Trophoblast cell (in vitro differentiated cells and primary cell): ENCODE measurements at regions not wholly inside any gene's neighbourhood (a gene's known extent, or its start where the extent isn't known, plus 50 kb on each side); places are given as distances from the start of the nearest gene placed in this dataset.

Experiments
- DNase-seq, 2 donors: peaks; one replicate each; pipeline ENCODE4 v3.0.0-alpha.2; 2016
- H2AFZ ChIP-seq: 2 replicates; pipeline ENCODE4 v1.6.1; 2013; ENCODE audit warnings: low read length, moderate library complexity, mild to moderate bottlenecking; ENCODE audit not compliant: insufficient read depth, poor library complexity
- H2AK5ac ChIP-seq: 2 replicates; pipeline ENCODE4 v1.6.1; 2013; ENCODE audit warnings: mild to moderate bottlenecking, low read length
- H2BK120ac ChIP-seq: 2 replicates; pipeline ENCODE4 v1.6.1; 2013; ENCODE audit warnings: low read length, mild to moderate bottlenecking, moderate library complexity; ENCODE audit not compliant: insufficient read depth, poor library complexity
- H2BK12ac ChIP-seq: 2 replicates; pipeline ENCODE4 v1.6.1; 2013; ENCODE audit warnings: mild to moderate bottlenecking, low read length, moderate library complexity
- H2BK5ac ChIP-seq: 2 replicates; pipeline ENCODE4 v1.6.1; 2013; ENCODE audit warnings: low read length, low read depth, moderate library complexity, mild to moderate bottlenecking; ENCODE audit not compliant: poor library complexity
- H3K14ac ChIP-seq: 2 replicates; pipeline ENCODE4 v1.6.1; 2013; ENCODE audit warnings: mild to moderate bottlenecking, low read length
- H3K18ac ChIP-seq: 2 replicates; pipeline ENCODE4 v1.6.1; 2013; ENCODE audit warnings: mild to moderate bottlenecking, low read length
- H3K23ac ChIP-seq: 2 replicates; pipeline ENCODE4 v1.6.1; 2013; ENCODE audit warnings: low read length
- H3K27ac ChIP-seq: 2 replicates; pipeline ENCODE4 v1.5.1; 2013; ENCODE audit warnings: low read depth, mild to moderate bottlenecking, inconsistent platforms, low read length, moderate library complexity
- H3K27me3 ChIP-seq: 2 replicates; pipeline ENCODE4 v1.6.1; 2013; ENCODE audit warnings: inconsistent platforms, mild to moderate bottlenecking, low read length, moderate library complexity; ENCODE audit not compliant: insufficient read depth
- H3K36me3 ChIP-seq, 2 experiments: 1 replicate in 1 of 2; 2 replicates in 1 of 2; pipeline ENCODE4 v1.6.1; 2013; ENCODE audit warnings: low read length in 2 of 2, mild to moderate bottlenecking in 2 of 2, moderate library complexity in 1 of 2; ENCODE audit not compliant: insufficient read depth in 2 of 2, control insufficient read depth in 1 of 2
- H3K4ac ChIP-seq: 2 replicates; pipeline ENCODE4 v1.6.1; 2013; ENCODE audit warnings: low read depth, mild to moderate bottlenecking, low read length, moderate library complexity
- H3K4me1 ChIP-seq, 2 experiments: 1 replicate in 1 of 2; 2 replicates in 1 of 2; pipeline ENCODE4 v1.6.1; 2013; ENCODE audit warnings: low read length in 2 of 2, mild to moderate bottlenecking in 2 of 2, moderate library complexity in 1 of 2; ENCODE audit not compliant: insufficient read depth in 2 of 2, control insufficient read depth in 1 of 2
- H3K4me2 ChIP-seq: 2 replicates; pipeline ENCODE4 v1.6.1; 2013; ENCODE audit warnings: inconsistent platforms, mild to moderate bottlenecking, low read length, moderate library complexity
- H3K4me3 ChIP-seq: 2 replicates; pipeline ENCODE4 v1.5.1; 2013; ENCODE audit warnings: mild to moderate bottlenecking, low read depth, low read length, inconsistent platforms
- H3K79me1 ChIP-seq: one replicate; pipeline ENCODE4 v1.6.1; 2013; ENCODE audit warnings: low read length
- H3K79me2 ChIP-seq: 2 replicates; pipeline ENCODE4 v1.6.1; 2013; ENCODE audit warnings: low read length, mild to moderate bottlenecking; ENCODE audit not compliant: control insufficient read depth, insufficient read depth, poor library complexity
- H3K9ac ChIP-seq: 2 replicates; pipeline ENCODE4 v1.6.1; 2013; ENCODE audit warnings: mild to moderate bottlenecking, low read length
- H3K9me3 ChIP-seq: 2 replicates; pipeline ENCODE4 v1.6.1; 2013; ENCODE audit warnings: low read depth, mild to moderate bottlenecking, control low read depth, inconsistent platforms, low read length; ENCODE audit not compliant: insufficient read depth
- H4K12ac ChIP-seq: 2 replicates; pipeline ENCODE4 v1.6.1; 2013; ENCODE audit warnings: low read depth, mild to moderate bottlenecking, low read length, moderate library complexity
- H4K8ac ChIP-seq: 2 replicates; pipeline ENCODE4 v1.6.1; 2013; ENCODE audit warnings: low read depth, mild to moderate bottlenecking, low read length, moderate library complexity
- H4K91ac ChIP-seq: one replicate; pipeline ENCODE4 v1.6.1; 2013; ENCODE audit warnings: low read depth, mild to moderate bottlenecking, low read length, moderate library complexity
- WGBS: extraction: QIAGEN DNeasy Blood & Tissue Kit; methylation state at CpG from one replicate; pipeline ENCODE4 v1.1.7; 2013; ENCODE audit warnings: missing lambda C conversion rate; ENCODE audit not compliant: insufficient read length, insufficient coverage; ENCODE audit errors: extremely low coverage; 5-methylcytosine and 5-hydroxymethylcytosine counted together

DNA sequence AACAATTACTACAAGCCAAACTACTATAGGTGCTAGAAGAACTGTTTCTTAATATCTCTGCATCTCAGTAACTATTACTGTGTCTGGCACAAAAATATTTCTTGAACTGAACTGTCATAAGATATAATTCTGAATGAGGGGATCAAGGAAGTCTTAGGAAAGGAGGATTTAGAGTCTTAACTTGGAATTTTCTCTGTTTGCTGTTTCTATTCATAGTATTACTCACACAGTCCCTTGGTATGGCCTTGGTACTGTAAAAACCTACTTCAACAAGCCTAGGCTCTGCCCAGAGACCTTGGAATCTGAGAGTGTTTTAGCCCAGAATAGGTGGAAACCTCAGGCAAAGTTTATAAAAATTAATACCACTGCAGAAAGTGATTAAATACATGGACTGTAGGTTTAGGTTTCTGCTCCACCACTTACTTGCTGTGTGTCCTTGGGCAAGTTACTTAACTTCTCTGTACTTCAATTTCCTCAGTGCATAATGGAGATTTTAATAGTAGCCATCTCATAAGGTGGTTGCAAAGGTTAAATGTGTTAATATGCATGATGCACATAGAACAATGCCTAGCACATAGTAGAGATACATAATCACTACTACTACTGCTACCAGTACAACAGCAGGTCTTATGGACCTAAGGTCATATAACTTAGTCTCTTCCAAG lies 87.4 kb upstream of the NFIA start:
- H3K4me1 ChIP-seq: peaks cover 0 to 3% of the 10 kb centered on the region in 2 experiments
- no peak overlapping the region for H3K4ac ChIP-seq
- no peak overlapping the region for H3K14ac ChIP-seq
- no peak overlapping the region for H4K12ac ChIP-seq
- H3K36me3 ChIP-seq: no peaks in the 10 kb centered on the region
- H2BK5ac ChIP-seq: no peak overlapping the region
- H3K9me3 ChIP-seq: no peaks in the 10 kb centered on the region
- no peak overlapping the region for H2AK5ac ChIP-seq
- H3K27me3 ChIP-seq: no peaks in the 10 kb centered on the region
- H2AFZ ChIP-seq: no peak overlapping the region
- H3K79me2 ChIP-seq: no peaks in the 10 kb centered on the region
- H3K27ac ChIP-seq: no peak overlapping the region
- H4K8ac ChIP-seq: no peak overlapping the region
- H3K4me3 ChIP-seq: no peak overlapping the region
- H3K23ac ChIP-seq: no peak overlapping the region
- no peak overlapping the region for H3K4me2 ChIP-seq
- no peak overlapping the region for H4K91ac ChIP-seq
- DNase-seq: no peak
- H3K18ac ChIP-seq: no peak overlapping the region
- H3K9ac ChIP-seq: no peak overlapping the region
- no peak overlapping the region for H2BK120ac ChIP-seq
- H3K79me1 ChIP-seq: no peaks in the 10 kb centered on the region
- H2BK12ac ChIP-seq: no peak overlapping the region

DNA sequence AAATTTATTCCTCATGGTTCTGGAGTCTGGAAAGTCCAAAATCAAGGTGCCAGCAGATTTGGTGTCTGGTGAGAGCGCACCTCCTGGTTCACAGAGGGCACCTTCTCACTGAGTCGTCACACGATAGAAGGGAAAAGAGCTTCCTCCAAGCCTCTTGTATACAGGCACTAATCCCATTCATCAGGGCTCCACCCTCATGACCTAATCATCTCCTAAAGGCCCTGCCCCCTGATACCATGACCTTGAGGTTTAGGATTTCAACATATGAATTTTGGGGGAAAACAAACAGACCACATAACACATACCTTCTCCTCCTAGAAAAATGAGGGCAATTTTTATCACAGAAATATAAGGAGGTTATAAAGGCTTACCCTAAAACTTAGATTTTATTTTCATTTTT lies 88.0 kb upstream of the NFIA start:
- no peak overlapping the region for H3K18ac ChIP-seq
- H3K27me3 ChIP-seq: no peaks in the 10 kb centered on the region
- no peak overlapping the region for H3K23ac ChIP-seq
- no peak overlapping the region for H4K91ac ChIP-seq
- no peak overlapping the region for H3K9ac ChIP-seq
- no peak overlapping the region for H3K14ac ChIP-seq
- no peak overlapping the region for H3K4me3 ChIP-seq
- no peak overlapping the region for H4K8ac ChIP-seq
- no peaks in the 10 kb centered on the region for H3K79me1 ChIP-seq
- H3K27ac ChIP-seq: no peak overlapping the region
- H3K9me3 ChIP-seq: no peaks in the 10 kb centered on the region
- no CpG with 5 or more reads among the region's 3 CpGs for WGBS
- H2BK12ac ChIP-seq: no peak overlapping the region
- H3K4me2 ChIP-seq: no peak overlapping the region
- H2BK120ac ChIP-seq: no peak overlapping the region
- no peak overlapping the region for H3K4ac ChIP-seq
- no peak overlapping the region for H2AK5ac ChIP-seq
- no peak for DNase-seq
- no peak overlapping the region for H2AFZ ChIP-seq
- H3K79me2 ChIP-seq: no peaks in the 10 kb centered on the region
- H4K12ac ChIP-seq: no peak overlapping the region
- H3K36me3 ChIP-seq: no peaks in the 10 kb centered on the region
- peaks cover 0 to 3% of the 10 kb centered on the region in 2 experiments for H3K4me1 ChIP-seq
- H2BK5ac ChIP-seq: no peak overlapping the region

DNA sequence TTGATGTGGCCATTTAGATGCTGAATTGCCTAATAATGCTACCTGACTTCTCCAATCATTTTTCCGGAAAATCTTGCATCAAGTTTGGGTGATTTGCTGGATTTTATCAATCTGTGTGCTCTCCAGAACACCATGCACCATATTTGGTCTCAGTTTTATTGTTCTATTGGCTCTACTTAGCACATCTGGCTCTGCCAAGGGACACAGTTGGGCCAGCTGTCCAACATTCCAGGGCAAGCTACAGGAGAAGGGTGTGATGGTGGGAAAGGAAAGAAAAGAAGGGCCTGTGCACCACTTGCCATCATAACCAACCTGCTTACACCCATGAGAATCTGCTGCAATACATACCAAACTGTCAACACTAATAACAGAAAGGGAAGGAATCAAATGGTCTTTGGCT lies 90.2 kb upstream of the NFIA start:
- Histone ChIP-seq H4K12ac (no peak overlapping the region), H3K79me2 (no peaks in the 10 kb centered on the region), H3K27ac (no peak overlapping the region), H2AK5ac (no peak overlapping the region), H3K4ac (no peak overlapping the region), H3K18ac (no peak overlapping the region), H2BK120ac (no peak overlapping the region), H2AFZ (no peak overlapping the region), H3K14ac (no peak overlapping the region), H4K8ac (no peak overlapping the region), H3K27me3 (no peaks in the 10 kb centered on the region), H3K4me3 (no peak overlapping the region), H3K23ac (no peak overlapping the region), H3K36me3 (no peaks in the 10 kb centered on the region), H2BK12ac (no peak overlapping the region), H4K91ac (no peak overlapping the region), H3K9me3 (no peaks in the 10 kb centered on the region), H3K4me2 (no peak overlapping the region), H3K9ac (no peak overlapping the region), H2BK5ac (no peak overlapping the region), H3K79me1 (no peaks in the 10 kb centered on the region), H3K4me1 (no peaks in the 10 kb centered on the region)
- DNase-seq: no peak
- WGBS: no CpG with 5 or more reads among the region's 1 CpG

DNA sequence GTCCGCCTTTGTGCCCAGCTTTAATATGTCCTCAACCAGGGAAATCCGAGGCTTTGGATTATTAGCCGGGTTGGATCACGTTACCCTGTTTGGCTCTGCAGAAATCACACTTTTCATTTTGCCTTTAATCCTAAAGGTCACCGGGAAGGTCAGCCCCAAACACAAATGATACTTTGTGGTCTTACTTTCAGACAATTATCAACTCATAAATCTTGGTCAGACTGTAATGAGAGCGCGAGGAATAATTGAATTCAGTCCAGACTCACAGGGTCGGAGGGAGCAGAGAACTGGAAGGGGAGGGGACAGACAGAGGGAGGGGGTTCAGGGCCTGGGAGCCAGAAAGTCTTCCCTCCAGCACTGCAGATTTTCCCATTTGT lies 91.7 kb upstream of the NFIA start:
- Histone ChIP-seq H3K4ac (no peak overlapping the region), H2BK5ac (no peak overlapping the region), H3K36me3 (no peaks in the 10 kb centered on the region), H3K18ac (no peak overlapping the region), H2AFZ (no peak overlapping the region), H2AK5ac (no peak overlapping the region), H2BK120ac (no peak overlapping the region), H4K12ac (no peak overlapping the region), H4K8ac (no peak overlapping the region), H3K23ac (no peak overlapping the region), H3K79me2 (no peaks in the 10 kb centered on the region), H3K14ac (no peak overlapping the region), H3K27me3 (no peaks in the 10 kb centered on the region), H3K9ac (no peak overlapping the region), H3K4me2 (no peak overlapping the region), H3K4me3 (no peak overlapping the region), H3K4me1 (no peaks in the 10 kb centered on the region), H4K91ac (no peak overlapping the region), H3K9me3 (no peaks in the 10 kb centered on the region), H3K27ac (no peak overlapping the region), H3K79me1 (no peaks in the 10 kb centered on the region), H2BK12ac (no peak overlapping the region)
- no CpG with 5 or more reads among the region's 8 CpGs for WGBS
- no peak for DNase-seq
